ENCODE measurements at regions not wholly inside any gene's neighbourhood (a gene's known extent, or its start where the extent isn't known, plus 50 kb on each side); places are given as distances from the start of the nearest gene placed in this dataset.
"Not testable (repeated sequence)": the region's sequence is repeated elsewhere in the genome, so short reads cannot be mapped to it uniquely, and the experiment has no call there.

- TF ChIP-seq, protein P1, sequence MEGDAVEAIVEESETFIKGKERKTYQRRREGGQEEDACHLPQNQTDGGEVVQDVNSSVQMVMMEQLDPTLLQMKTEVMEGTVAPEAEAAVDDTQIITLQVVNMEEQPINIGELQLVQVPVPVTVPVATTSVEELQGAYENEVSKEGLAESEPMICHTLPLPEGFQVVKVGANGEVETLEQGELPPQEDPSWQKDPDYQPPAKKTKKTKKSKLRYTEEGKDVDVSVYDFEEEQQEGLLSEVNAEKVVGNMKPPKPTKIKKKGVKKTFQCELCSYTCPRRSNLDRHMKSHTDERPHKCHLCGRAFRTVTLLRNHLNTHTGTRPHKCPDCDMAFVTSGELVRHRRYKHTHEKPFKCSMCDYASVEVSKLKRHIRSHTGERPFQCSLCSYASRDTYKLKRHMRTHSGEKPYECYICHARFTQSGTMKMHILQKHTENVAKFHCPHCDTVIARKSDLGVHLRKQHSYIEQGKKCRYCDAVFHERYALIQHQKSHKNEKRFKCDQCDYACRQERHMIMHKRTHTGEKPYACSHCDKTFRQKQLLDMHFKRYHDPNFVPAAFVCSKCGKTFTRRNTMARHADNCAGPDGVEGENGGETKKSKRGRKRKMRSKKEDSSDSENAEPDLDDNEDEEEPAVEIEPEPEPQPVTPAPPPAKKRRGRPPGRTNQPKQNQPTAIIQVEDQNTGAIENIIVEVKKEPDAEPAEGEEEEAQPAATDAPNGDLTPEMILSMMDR (conservative IDR thresholded peaks at IDR 0.05; ENCODE audit: low read length): no peak
- no peak overlapping the region for H3K4me3 ChIP-seq (ENCODE audit: low read length)
- no peak for DNase-seq (ENCODE audit: low read depth)
These were observed 64.3 kb upstream of the SGO1 start for GRCh38 chr3:20250314-20250713.

GRCh38 chr3:20246662-20247061, 60.7 kb upstream of the SGO1 start:
- TF ChIP-seq, protein P1 (conservative IDR thresholded peaks at IDR 0.05; ENCODE audit: low read length): no peak
- no peak overlapping the region for H3K4me3 ChIP-seq (ENCODE audit: low read length)
- no peak for DNase-seq (ENCODE audit: low read depth)

GRCh38 chr3:20245781-20246180, 59.8 kb upstream of the SGO1 start:
- TF ChIP-seq, protein P1 (conservative IDR thresholded peaks at IDR 0.05; ENCODE audit: low read length): no peak
- no peak overlapping the region for H3K4me3 ChIP-seq (ENCODE audit: low read length)
- no peak for DNase-seq (ENCODE audit: low read depth)

GRCh38 chr3:20240154-20240883, 54.3 kb upstream of the SGO1 start:
- DNase-seq (ENCODE audit: low read depth): no peak
- TF ChIP-seq, protein P1 (conservative IDR thresholded peaks at IDR 0.05; ENCODE audit: low read length): no peak
- no peak overlapping the region for H3K4me3 ChIP-seq (ENCODE audit: low read length)

DNA sequence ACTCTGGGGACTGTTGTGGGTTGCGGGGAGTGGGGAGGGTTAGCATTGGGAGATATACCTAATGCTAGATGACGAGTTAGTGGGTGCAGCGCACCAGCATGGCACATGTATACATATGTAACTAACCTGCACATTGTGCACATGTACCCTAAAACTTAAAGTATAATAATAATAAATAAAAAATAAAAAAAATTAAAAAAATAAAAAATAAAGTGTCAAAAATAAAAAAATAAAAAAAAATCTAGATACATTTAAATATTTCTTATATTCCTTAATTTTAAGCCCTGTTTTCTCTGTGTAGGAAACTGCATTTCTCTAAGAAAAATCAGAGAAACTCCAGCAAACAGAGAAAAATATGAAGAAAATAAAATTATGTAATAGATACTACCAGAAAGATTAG, 52.2 kb upstream of the SGO1 start:
- not testable (repeated sequence) for H3K4me3 ChIP-seq (ENCODE audit: low read length); DNase-seq (ENCODE audit: low read depth)

DNA sequence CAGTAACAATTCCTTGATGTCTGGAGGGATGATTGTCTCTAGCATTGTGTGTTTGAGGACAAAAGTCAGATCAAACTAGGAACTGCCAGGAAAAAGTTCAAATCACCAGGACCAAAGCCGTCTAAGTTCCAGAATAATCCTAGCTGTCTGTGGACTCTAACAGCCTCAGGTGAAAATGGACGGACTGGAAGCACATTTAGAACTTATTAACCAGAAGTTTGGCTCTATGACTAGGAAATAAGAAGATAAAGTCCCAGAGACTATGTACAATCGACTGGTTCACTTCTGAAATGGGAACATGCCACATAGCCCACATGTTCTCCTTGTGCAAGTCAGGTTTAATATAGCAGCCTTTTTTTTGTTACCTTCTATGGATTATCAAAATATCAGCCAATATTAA, 50.6 kb upstream of the SGO1 start:
- no peak for DNase-seq (ENCODE audit: low read depth)
- TF ChIP-seq, protein P1 (conservative IDR thresholded peaks at IDR 0.05; ENCODE audit: low read length): no peak
- H3K4me3 ChIP-seq (ENCODE audit: low read length): no peak overlapping the region

Measured in AG10803 (cell line).